Ovary (tissue), 3 donors: ENCODE measurements at regions not wholly inside any gene's neighbourhood (a gene's known extent, or its start where the extent isn't known, plus 50 kb on each side); places are given as distances from the start of the nearest gene placed in this dataset.

Experiments used
- CTCF ChIP-seq, 3 donors: fragments of 450-650 bp in 2 of 3; fragments of 200-600 bp in 1 of 3; IDR thresholded peaks; one replicate each; pipeline versions ENCODE4 v1.5.1 to v1.8.0; 2016 to 2022; ENCODE audit warnings: antibody characterized with exemption in 3 of 3, mild to moderate bottlenecking in 1 of 3
- POLR2A ChIP-seq: fragments of 450-650 bp; IDR thresholded peaks from one replicate; pipeline ENCODE4 v1.6.1; 2017; ENCODE audit warnings: antibody characterized with exemption, mild to moderate bottlenecking, moderate library complexity
- donor health status: DM: no; HTN: no; CAD: no.

GRCh38 chr6:99091985-99092384 lies 144.2 kb upstream of the FBXL4 start:
- no peak for TF ChIP-seq POLR2A
- no peak for TF ChIP-seq CTCF (IDR thresholded peaks at IDR 0.05)
